Right lung (tissue), 2 donors: ENCODE measurements at regions not wholly inside any gene's neighbourhood (a gene's known extent, or its start where the extent isn't known, plus 50 kb on each side); places are given as distances from the start of the nearest gene placed in this dataset.

ENCODE experiments used
- DNase-seq, 2 donors: peaks; one replicate each; pipeline ENCODE4 v3.0.0-alpha.2; 2013

DNA sequence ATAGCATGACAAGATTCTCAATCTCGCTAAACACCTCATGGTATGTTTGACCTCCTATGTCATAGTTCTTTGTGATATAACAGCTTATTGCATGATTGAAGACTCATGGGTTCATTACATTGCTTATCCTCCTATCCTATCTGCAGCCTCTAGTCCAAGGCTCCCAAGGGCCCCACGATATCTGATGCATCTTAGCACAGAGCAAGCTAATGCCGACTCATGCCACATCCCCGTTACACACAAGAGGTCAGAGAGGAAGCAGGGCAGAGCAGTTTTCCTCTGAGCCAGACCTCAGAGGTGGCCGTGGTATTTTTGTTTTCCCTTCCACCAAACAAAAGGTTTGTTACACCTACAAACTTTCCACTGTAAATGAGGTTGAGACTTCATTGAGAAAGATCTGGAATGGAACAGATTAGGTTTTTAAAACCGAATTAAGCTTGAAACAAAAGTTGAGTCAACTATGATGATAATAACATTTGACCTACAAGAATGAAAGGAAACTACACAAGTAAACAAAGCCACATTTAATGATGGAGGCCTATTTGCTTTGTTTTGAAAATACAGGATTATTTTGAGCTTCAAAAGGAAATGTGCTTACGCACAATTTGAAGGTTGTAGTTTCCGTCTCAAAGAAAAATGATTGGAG is 133.9 kb upstream of the MYLIP start:
- no peak for DNase-seq

DNA sequence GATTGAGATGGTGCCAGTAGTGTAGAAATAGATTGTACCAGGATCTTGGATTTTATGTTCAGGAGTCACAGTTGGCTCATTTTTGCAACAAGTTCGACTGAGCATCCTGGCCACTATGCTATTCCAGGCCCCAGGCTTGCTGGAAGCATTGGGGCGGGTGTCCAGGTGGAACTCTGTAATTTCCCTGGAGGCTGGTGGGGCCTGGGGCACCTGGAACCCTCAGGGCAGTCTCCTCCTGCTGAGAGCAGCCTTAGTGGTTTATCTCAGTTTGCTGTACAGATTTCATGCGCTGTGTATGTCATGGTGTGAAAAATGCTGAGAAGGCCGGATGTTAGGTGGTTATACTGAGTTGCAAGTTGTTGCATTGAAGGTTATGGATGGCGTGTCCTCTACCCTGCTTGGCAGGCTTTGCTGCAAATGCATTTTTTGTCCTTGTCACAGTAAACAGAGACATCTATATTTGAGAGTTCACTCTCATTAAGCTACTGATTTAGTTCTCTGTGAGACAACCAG is 135.1 kb upstream of the MYLIP start:
- no peak for DNase-seq

DNA sequence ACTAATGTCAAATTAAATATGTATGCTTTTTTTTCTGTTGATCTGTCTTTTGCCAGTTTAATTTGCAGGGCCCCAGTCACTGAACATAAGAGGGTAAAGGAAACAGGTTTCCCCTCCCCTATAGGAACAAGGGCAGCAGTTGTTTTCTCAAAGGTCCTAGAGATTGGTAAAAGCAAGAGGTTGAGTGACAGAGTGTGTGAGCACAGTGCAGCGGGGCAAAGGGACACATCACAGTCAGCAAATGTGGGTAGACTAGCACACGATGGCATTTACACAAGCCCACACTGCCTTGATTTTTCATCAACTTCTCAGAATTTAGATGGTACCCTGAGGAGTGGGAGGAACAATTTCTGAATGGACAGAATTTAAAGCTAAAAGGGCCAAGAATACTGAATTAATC is 138.7 kb upstream of the MYLIP start:
- DNase-seq = no peak

DNA sequence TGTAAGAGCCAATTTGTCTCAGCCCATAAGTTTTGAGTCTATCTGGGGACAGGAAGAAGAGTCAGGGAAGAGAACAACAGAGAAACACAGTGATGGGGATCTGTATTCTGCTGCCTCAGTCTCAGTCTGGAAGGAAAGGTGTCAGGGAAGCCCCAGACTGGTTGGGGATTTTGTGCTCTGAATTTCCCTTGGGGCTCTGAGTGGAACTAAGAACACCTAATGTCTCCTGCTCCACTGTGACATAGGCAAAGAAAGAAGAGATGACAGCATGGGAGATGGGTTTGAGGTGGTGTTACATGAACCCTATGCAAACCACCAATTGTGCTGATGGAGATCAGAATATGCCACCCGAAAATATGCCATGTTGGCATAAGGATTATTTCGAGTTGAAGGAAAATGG is 139.5 kb upstream of the MYLIP start:
- DNase-seq = no peak

DNA sequence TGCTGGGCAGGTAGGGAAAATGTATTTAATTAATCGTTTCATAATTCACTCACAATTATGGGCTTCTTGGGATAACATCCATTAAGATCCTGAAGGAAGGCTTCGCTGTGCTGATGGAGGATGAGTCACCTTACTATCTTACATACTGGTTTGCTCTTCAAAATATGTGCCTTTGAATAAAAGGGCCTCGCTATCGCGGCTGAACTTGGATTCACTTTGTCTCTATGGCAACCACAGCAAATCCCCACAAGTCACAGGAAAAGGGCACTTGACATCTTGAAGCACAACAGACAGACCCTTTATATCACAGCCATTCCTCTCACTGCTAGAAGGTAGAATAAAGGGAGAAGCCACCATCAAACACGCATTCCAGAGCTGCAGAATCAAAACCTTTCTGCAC is 141.3 kb upstream of the MYLIP start:
- peak in 1 of 2 donors; percentile 5 for DNase-seq

DNA sequence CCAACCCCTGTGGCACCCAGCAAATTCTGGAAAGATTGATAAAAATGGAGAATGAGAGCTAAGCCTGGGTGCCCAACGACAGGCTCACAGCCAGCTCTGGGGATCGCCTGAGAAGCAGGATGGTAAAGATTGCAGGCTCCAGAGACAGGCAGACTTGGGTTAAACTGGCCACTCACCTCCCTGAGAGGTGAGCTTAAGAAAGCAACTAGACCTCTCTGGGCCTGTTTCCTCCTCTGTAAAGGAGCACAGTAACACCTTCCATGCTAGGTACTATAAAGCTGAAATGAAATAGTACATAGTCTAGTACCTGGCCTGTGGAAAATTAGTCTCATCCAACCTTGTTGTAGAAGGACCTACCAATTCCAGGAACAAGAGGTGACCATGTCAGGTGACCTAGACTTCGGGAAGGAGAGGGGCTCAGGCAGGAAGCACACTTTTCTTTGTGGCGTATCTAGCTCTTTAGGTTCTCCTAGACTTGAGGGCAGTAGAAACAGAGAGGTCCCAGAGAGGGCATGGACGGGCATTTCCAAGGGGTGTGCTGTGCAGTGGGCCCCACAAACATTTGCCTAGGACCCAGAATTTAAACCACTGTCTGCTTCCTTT is 142.8 kb upstream of the MYLIP start:
- no peak for DNase-seq

DNA sequence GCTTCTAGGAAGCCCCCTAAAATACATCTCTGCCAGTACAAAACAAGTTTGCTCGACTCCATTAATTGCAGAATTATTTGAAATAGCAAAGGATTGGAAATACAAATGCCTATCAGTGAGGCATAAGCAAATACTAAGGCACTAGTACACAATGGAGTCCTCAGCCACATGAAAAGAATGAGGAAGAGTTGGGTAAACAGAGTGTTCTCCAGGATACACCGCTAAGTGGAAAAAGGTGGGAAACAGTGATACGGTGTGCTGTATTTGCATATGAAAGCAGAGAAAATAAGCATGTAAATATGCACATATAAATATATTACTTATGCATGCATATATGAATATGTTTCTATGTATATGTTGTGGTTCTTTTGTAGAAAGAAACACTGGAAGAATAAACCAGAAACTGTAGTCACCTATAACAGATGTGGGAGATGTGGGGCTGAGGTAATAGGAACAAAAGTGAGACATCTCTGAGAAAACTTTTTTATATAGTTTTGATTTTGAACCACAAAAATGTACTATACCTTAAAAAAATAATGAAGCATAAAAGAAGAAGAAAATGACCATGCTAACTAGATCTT is 143.4 kb upstream of the MYLIP start:
- no peak for DNase-seq

DNA sequence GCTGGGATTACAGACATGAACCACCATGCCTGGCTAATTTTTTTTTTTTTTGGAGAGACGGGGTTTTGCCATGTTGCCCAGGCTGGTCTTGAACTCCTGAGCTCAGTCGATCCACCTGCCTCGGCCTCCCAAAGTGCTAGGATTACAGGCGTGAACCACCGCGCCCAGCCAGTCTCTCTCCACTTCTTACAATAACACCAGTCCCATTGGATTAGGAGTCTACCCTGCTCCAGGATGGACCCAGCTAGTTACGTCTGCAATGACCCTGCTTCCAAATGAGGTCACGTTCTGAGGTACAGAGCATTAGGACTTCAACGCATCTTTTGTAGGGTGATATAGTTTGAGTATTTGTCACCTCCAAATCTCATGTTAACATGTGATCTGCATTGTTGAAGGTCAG is 146.9 kb upstream of the MYLIP start:
- DNase-seq = no peak

DNA sequence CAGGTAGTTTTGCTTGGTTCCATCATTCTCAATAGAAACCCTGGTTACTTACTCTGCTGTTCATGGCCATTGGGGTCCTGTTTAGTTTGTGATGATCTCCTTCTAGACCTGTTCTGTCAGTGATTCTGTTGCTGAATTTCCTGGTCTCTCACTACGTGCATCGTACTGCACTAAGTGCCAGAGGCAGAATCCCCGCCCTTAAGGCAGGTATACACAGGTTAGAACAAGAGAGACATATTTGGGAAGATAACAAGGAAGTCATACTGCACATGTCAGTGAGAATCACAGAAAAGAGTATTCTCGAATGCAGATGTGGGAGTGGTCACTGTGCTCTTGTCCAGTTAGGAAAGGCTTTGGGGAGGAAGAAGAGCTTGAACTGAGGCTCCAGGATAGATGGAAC is 148.1 kb upstream of the MYLIP start:
- no peak for DNase-seq

DNA sequence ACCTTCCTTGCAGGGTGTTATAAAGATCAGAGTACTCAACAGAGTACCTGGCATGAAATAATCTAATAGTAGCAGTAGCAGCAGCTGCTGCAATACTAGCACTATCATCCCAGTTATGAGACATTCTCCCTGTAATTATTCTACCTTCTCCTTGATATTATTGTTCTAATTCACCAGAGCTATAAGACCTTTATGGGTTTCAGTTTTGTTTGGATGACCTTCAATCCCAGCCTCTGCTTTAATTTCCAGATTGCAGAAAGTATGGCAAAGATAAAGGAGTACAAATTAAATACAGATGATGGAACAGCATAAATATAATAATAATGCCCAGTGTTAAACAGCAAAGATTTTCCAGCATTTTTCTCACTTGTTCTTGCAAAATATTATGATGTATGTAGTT is 150.5 kb upstream of the MYLIP start:
- no peak for DNase-seq

DNA sequence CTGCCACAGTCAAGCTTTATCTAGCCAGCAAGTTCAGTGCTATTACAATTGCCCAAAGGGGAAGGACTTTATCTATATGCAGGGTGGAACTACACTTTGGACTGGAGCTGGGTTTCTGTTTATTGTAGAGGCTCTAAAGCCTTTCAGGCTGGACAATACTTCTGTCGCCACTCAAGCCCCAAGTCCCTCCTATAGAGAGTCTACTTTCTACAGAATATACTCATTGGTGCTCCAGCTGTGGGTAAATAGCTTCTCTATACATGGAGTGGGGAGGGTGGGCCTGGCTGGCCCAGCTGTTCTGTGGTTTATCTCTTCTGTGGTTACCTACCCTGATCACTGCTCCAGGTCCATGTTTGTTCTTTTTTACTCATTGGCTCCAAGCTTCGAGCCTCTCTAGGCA is 151.8 kb upstream of the MYLIP start:
- DNase-seq = no peak

DNA sequence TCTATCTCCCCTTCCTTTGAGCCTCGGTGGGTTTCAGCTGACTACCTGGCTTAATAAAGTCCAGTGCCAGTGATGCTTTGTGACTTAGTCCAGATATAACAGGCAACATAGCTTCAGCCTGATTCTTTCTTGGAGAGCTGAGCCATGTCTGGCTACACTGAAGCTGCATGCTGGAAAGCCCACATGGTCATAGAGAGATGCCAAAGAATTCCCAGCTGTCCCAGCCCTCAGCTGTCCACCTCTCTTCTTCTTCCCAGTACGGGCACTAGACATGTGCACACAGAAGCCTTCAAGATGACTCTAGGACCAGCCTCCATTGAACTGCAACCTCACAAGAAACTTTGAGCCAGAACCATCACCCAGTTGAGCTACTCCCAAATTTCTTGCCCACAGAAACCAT is 154.1 kb upstream of the MYLIP start:
- no peak for DNase-seq

DNA sequence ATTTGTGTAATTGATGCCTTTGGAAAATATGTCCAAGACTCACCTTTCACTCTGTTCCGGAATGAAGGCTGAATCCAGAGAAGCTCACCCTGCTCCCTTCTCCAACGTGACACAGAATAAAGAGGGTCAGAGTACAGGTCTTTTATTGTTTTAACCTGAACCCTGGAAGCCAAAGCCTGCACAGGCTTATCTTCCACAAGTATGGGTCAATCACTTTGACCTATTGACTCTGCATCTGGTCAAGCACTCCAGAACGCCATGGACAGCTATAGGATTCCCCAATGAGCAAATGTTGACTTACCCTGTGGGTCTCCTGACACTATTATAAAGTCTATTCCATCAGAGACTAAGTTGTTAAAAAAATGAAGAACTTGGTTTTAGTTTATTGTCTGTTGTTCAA is 158.4 kb upstream of the MYLIP start:
- DNase-seq = no peak

DNA sequence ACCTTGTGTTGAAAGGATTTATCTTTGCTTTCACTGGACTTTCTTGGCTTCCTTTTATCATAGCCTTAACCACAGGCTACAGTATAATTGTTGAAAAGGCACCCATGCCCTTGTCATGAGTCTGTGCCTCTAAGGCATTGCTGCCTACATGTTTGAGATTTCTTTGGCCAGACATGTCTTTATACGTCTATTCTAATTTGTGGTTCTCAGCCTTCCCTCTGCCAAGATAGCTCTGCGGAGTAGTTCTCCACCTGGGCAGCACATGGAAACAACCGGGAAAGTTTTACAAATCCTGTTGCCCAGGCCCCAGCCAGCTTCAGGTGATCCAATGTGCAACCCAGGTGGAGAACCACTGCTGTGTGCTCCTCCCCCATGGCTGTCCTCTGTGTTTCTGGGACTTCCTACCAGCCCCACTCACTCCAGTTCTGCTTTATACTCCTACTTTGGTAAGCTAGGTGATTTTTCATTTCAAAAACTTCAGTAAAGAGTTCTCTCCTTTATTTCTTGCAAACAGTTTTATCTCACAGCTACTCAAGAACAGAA is 159.6 kb upstream of the MYLIP start:
- no peak for DNase-seq

DNA sequence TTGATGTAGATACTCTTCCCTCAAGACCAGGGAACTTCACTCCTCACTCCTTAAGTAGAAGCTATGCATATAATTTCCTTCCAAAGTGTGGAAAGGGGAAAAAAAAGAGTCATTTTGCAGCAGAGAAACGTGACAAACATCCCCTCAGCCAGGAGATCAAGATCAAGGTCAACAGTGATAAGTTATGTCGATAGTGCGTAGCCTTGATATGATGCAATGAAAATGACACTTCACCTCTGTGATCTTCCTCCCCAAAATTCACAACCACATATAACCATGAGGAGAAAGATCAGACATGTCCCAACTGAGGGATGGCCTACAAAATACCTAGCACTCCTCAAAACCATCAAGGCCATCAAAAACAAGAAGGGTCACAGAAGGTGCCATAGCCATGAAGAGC is 160.4 kb upstream of the MYLIP start:
- no peak for DNase-seq

DNA sequence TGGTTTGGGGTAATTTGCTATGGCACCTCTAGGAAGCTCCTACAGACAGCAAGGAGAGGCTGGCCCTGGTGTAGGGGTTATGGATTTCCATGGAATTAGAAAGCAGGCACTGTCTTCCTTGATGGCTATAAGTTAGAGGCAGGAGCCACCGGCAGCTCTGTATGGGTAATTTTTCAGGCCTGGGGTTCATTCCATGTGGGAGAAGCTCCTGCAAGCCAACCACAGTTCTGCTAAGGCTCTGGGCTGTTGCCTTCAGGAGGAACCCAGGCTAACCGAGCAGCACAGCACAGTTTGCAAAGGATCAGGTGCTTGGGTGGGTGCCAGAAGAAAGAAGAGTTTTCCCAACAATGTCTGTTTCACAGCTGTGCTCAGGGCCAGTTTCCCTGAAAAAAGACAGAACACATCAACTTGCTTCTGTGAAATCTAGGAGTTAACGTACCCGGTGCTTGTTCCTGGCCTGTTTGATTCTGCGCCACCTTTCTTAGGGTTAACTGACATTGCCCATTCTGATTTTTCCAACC is 162.8 kb upstream of the MYLIP start:
- no peak for DNase-seq

DNA sequence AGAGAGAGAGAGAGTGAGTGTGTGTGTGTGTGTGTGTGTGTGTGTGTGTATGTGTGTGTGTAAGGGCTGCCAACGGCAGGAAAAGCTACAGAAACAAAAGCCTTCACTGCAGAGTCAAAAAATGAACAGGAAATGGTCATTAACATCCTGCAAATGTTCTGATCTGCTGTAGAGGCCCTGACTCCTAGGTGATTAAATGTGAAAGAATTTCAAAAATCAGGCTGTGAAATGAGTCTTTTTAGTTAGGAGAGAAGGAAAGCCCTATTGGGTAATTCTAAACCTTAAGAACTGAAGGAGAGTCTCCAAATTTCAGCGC is 166.5 kb upstream of the MYLIP start:
- no peak for DNase-seq

DNA sequence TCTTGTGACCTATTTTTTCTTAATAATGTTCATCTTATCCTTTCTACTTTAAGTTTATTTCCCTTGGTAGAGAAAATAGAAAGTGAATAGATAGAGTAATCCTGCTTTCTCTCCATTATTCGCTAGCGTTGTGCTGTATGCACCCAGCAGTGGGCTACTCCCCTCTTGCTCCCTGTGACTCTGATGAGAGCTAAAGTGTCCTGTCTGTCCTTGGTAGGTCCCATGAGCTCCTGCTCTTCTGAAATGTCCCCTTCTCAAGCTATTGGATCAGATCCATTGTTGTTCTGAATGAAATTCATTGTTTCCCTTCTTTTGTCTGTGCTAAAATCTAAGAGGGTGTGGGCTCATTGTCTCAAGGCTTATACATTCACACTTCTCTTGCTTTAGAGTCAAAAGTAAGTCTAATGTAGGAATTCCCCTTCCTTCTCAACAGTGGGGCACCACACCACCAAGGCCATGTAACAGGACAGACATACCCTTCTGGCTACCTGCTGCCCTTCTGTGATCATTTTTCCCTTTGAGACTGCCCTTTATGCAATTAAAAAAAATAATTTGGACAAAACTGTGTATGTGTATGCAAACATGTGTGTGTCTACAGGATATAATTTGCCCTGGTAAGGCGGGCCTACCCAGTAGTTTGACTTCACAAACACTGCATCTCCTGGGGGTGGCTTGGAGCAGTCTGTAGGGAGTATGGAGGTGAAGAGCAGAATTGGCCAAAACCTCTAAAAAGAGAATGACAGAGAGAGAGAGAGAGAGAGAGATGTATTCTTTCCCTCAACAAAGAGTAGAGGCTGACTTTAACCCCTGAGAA is 167.0 kb upstream of the MYLIP start:
- DNase-seq = no peak

DNA sequence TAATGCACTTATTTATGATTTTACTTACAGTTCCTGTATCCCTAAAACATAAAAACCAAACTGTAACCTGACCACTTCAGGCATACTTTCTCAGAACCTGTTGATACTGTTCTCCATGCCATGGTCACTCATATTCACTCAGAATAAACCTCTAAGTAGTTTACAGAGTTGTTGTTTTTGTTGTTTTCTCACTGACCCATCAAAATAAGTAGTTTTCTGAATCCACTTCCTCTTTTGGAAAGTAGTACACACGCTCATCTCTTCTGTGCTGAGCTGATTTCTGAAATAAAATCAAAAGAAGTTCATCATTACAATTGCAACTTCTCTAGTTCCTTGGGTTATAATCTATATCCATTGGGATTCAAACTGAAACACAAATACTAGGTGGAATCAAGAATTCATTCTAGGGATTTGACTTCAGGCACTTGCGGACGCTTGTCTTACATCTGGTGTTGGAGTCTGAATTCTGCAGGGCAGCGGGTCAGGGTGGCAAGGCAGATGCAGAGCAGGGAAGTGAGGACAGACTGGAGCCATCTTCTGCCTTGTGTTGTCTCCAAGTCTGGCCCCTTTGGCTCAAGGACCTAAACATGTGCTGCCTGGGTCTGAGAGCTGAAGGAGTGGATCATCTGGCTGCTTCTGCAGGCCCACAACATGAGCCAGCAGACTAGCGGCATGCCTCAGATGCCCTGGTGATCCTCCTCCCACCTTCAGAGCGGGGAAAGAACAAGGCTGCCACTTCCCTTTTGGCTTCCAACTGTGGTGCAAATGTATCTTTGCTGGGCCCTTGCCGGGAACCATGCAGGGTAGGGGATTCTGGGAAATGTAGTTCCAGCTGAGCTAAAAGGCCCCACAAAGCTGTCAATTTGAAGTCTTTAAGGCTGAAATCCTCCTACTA is 167.9 kb upstream of the MYLIP start:
- no peak for DNase-seq

DNA sequence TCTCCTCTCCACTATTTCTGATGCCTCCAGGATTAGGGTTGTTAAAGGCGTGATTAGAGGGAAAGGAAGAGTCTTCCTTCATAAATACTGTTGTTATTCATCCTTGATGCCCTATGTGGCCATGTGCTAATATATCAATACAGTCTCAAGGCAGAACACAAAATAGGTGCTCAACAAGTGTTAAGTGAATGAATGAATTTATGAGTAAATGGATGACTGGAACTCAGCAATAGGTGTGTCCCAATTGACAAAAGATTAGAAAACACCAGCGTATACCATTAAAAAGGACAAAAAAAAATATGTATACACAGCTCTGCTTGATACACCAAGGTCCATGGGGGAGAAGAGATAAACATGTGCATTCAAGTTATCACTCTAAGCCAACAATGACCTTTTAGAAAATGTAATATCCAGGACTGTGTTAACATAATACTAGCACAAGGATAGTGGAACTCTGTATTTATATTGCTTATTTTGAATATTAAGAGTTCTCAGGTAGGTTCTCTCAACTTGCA is 171.2 kb upstream of the MYLIP start:
- no peak for DNase-seq
